Cerebellar nuclear complex (tissue), 1 donor: ENCODE measurements at regions not wholly inside any gene's neighbourhood (a gene's known extent, or its start where the extent isn't known, plus 50 kb on each side); places are given as distances from the start of the nearest gene placed in this dataset.

Experiments used
- DNase-seq, 2 experiments: peaks; one replicate each; lab custom pipeline; 2025; lab: John Stamatoyannopoulos, UW

- no peak for DNase-seq
These were observed 206.9 kb downstream of the TFAP2C start for GRCh38 chr20:56835829-56836550.

- no peak for DNase-seq
These were observed 210.1 kb downstream of the TFAP2C start for GRCh38 chr20:56839222-56839621.

- no peak for DNase-seq
These were observed 210.7 kb downstream of the TFAP2C start for GRCh38 chr20:56839786-56840185.

GRCh38 chr20:56840716-56841261 is 211.7 kb downstream of the TFAP2C start:
- no peak for DNase-seq

GRCh38 chr20:56841346-56841908 is 212.3 kb downstream of the TFAP2C start:
- no peak for DNase-seq

GRCh38 chr20:56842056-56842455 is 212.9 kb downstream of the TFAP2C start:
- DNase-seq: no peak

GRCh38 chr20:56843386-56843785 is 214.3 kb downstream of the TFAP2C start:
- DNase-seq: no peak

GRCh38 chr20:56843817-56844216 is 214.7 kb downstream of the TFAP2C start:
- DNase-seq: no peak

- DNase-seq: no peak
These were observed 216.5 kb downstream of the TFAP2C start for GRCh38 chr20:56845546-56846086.

- DNase-seq: no peak
These were observed 219.5 kb downstream of the TFAP2C start for GRCh38 chr20:56848561-56848960.

GRCh38 chr20:56851552-56851951 is 222.4 kb downstream of the TFAP2C start:
- no peak for DNase-seq

- DNase-seq: no peak
These were observed 226.6 kb downstream of the TFAP2C start for GRCh38 chr20:56855708-56856107.

GRCh38 chr20:56857950-56858349 is 228.8 kb downstream of the TFAP2C start:
- no peak for DNase-seq

GRCh38 chr20:56859039-56859800 is 230.1 kb downstream of the TFAP2C start:
- DNase-seq: no peak

GRCh38 chr20:56859801-56860261 is 230.7 kb downstream of the TFAP2C start:
- no peak for DNase-seq

GRCh38 chr20:56860413-56860812 is 231.3 kb downstream of the TFAP2C start:
- no peak for DNase-seq

GRCh38 chr20:56861590-56861989 is 232.5 kb downstream of the TFAP2C start:
- DNase-seq: no peak

GRCh38 chr20:56865055-56865454 is 235.9 kb downstream of the TFAP2C start:
- no peak for DNase-seq

- DNase-seq: no peak
These were observed 238.0 kb downstream of the TFAP2C start for GRCh38 chr20:56867128-56867527.

- DNase-seq: no peak
These were observed 239.6 kb downstream of the TFAP2C start for GRCh38 chr20:56868746-56869145.

- DNase-seq: no peak
These were observed 241.2 kb downstream of the TFAP2C start for GRCh38 chr20:56870271-56870670.

GRCh38 chr20:56871691-56872090 is 242.6 kb downstream of the TFAP2C start:
- no peak for DNase-seq
